ENCODE measurements at regions not wholly inside any gene's neighbourhood (a gene's known extent, or its start where the extent isn't known, plus 50 kb on each side); places are given as distances from the start of the nearest gene placed in this dataset.

DNA sequence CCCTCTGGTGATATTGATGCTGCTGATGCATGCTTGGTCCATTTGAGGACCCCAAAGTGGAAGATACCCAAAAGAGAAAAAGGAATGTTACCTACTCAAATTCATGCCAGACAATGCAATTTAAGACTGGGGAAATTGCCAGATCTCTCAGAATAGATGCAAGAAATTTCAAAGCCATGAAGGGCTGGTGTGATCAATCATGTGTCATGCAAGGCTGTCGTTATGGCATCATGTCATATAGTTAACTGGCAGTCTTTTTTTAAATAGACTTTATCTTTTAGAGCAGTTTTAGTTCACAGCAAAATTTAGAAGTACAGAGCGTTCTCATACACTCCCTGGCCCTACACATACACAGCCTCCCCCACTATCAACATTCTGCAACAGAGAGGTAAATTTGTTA, 53.1 kb upstream of the ABHD2 start:
- WGBS (ENCODE audit: insufficient coverage, low coverage, low lambda C conversion rate, missing lambda C conversion rate), result 66% methylated on average over 2 of the region's 2 CpGs
- no peak for DNase-seq
- no peak for ATAC-seq
- Histone ChIP-seq H3K4me3 (no peak overlapping the region), H3K27ac (no peak overlapping the region), H3K9me3 (no peaks in the 10 kb centered on the region), H3K4me1 (no peaks in the 10 kb centered on the region), H3K36me3 (no peaks in the 10 kb centered on the region), H3K27me3 (no peaks in the 10 kb centered on the region)
- intact Hi-C loops (cut with DNase I), result no loop called here
- no peak for TF ChIP-seq POLR2A (IDR thresholded peaks at IDR 0.05)
- TF ChIP-seq, protein P1, sequence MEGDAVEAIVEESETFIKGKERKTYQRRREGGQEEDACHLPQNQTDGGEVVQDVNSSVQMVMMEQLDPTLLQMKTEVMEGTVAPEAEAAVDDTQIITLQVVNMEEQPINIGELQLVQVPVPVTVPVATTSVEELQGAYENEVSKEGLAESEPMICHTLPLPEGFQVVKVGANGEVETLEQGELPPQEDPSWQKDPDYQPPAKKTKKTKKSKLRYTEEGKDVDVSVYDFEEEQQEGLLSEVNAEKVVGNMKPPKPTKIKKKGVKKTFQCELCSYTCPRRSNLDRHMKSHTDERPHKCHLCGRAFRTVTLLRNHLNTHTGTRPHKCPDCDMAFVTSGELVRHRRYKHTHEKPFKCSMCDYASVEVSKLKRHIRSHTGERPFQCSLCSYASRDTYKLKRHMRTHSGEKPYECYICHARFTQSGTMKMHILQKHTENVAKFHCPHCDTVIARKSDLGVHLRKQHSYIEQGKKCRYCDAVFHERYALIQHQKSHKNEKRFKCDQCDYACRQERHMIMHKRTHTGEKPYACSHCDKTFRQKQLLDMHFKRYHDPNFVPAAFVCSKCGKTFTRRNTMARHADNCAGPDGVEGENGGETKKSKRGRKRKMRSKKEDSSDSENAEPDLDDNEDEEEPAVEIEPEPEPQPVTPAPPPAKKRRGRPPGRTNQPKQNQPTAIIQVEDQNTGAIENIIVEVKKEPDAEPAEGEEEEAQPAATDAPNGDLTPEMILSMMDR (IDR thresholded peaks at IDR 0.05), result no peak

DNA sequence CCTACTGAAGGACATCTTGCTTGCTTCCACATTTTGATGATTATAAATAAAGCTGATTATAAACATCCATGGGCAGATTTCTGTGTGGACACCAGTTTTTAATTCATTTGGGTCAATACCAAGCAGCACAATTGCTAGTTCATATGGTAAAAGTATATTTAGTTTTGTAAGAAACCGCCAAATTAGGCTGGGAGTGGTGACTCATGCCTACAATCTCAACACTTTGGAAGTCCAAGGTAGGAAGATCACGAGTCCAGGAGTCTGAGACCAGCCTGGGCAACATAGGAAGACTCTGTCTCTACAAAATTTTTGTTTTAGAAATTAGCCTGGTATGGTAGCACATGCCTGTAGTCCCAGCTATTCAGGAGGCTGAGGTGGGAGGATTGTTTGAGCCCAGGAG, 52.6 kb upstream of the ABHD2 start:
- H3K36me3 ChIP-seq, result no peaks in the 10 kb centered on the region
- H3K4me1 ChIP-seq, result no peaks in the 10 kb centered on the region
- H3K27ac ChIP-seq, result no peak overlapping the region
- DNase-seq, result no peak
- WGBS (ENCODE audit: insufficient coverage, low coverage, low lambda C conversion rate, missing lambda C conversion rate), result 52% methylated on average over 2 of the region's 2 CpGs
- ATAC-seq, result no peak
- H3K4me3 ChIP-seq, result no peak overlapping the region
- intact Hi-C loops (cut with DNase I), result no loop called here
- TF ChIP-seq, protein P1 (IDR thresholded peaks at IDR 0.05), result no peak
- TF ChIP-seq POLR2A (IDR thresholded peaks at IDR 0.05), result no peak
- H3K27me3 ChIP-seq, result no peaks in the 10 kb centered on the region
- H3K9me3 ChIP-seq, result no peaks in the 10 kb centered on the region

DNA sequence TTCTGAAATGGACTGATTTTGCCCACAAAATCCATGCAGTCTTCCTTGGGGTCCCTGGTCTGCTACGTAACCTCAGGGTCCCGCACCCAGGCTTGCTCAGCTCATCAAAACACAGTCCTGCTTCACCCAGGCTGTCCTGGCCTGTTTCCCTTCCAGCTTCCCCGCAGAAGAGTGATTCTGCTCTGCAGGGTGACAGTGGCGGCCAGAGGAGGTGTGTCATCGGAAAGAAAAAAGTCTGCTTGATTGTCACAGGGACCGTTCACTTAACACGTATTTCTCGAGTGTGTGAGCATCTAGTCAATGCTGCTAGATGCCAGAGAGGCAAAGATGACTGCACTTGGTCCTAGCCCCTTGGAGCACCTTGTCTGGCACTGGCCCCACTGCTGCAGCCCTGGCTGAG, 50.1 kb upstream of the ABHD2 start:
- Histone ChIP-seq H3K4me3 (no peak overlapping the region), H3K27me3 (no peaks in the 10 kb centered on the region), H3K36me3 (no peaks in the 10 kb centered on the region), H3K9me3 (no peaks in the 10 kb centered on the region), H3K27ac (no peak overlapping the region), H3K4me1 (no peaks in the 10 kb centered on the region)
- TF ChIP-seq, protein P1 (IDR thresholded peaks at IDR 0.05), result no peak
- no peak for TF ChIP-seq POLR2A (IDR thresholded peaks at IDR 0.05)
- peak in 1 of 4 donors; percentile 31 for ATAC-seq
- intact Hi-C loops (cut with DNase I), result no loop called here
- WGBS (ENCODE audit: insufficient coverage, low coverage, low lambda C conversion rate, missing lambda C conversion rate), result 70% methylated on average over 3 of the region's 8 CpGs
- no peak for DNase-seq

All from right lobe of liver (tissue), 6 donors.